ENCODE measurements at regions not wholly inside any gene's neighbourhood (a gene's known extent, or its start where the extent isn't known, plus 50 kb on each side); places are given as distances from the start of the nearest gene placed in this dataset.

DNA sequence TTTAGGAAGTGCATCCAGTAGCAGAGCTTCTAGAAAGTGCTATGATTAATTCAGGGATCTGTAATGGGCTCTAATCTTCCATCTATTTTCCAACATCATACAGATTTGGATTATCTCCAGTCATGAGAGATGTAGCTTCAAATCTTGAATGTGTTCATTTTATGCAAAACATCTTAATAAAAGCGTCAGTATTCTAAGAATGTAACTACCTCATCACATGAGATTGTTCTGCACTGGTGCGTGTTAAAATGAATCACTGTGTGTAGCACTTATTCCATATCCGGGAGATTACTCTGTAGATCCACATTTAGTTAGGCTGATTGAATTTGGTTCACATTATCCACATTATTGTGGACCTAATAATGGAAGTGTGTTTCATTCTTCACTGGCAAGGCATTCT is 344.9 kb upstream of the CHRM2 start:
- BruUV-seq (replicated peaks): no TSS peak
- POLR2A ChIA-PET: no interaction called here
- Histone ChIP-seq H3K79me2 (ENCODE audit: control insufficient read depth, insufficient read depth, low read length) (no peaks in the 10 kb centered on the region), H3K4me1 (ENCODE audit: control insufficient read depth, extremely low read depth, insufficient read depth, low read length) (no peaks in the 10 kb centered on the region), H3K9me1 (replicated peaks; ENCODE audit: control insufficient read depth, extremely low read depth, insufficient read depth, low read length) (no peaks in the 10 kb centered on the region), H3K4me2 (ENCODE audit: insufficient read depth, low read length) (no peak overlapping the region), H3K27me3 (ENCODE audit: control insufficient read depth in 2 of 2, insufficient read depth in 2 of 2, low read length in 2 of 2) (no peaks in the 10 kb centered on the region), H2AFZ (ENCODE audit: low read depth, low read length) (no peak overlapping the region), H3K27ac (ENCODE audit: insufficient read depth, low read depth, low read length) (no peak overlapping the region), H3K9me3 (replicated peaks; ENCODE audit: control insufficient read depth, insufficient read depth, low read length) (no peaks in the 10 kb centered on the region), H4K20me1 (replicated peaks; ENCODE audit: control insufficient read depth, extremely low read depth, insufficient read depth, low read length) (no peaks in the 10 kb centered on the region), H3K36me3 (ENCODE audit: control insufficient read depth in 2 of 2, extremely low read depth in 1 of 2, insufficient read depth in 2 of 2, low read length in 2 of 2) (no peaks in the 10 kb centered on the region), H3K9ac (replicated peaks; ENCODE audit: extremely low read depth, insufficient read depth, low read length) (no peak overlapping the region), H3K4me3 (replicated peaks in 1 of 3; ENCODE audit: insufficient read depth in 1 of 3, low read depth in 1 of 3, low read length in 3 of 3) (no peak overlapping the region)
- TF ChIP-seq, protein P1, sequence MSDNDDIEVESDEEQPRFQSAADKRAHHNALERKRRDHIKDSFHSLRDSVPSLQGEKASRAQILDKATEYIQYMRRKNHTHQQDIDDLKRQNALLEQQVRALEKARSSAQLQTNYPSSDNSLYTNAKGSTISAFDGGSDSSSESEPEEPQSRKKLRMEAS (IDR thresholded peaks at IDR 0.05; ENCODE audit: insufficient read depth, insufficient read length): no peak
- no peak for TF ChIP-seq GATA2 (IDR thresholded peaks at IDR 0.05; ENCODE audit: insufficient read depth, insufficient read length, low read depth, low read length)
- no peak for TF ChIP-seq POLR2AphosphoS5 (IDR thresholded peaks at IDR 0.05; ENCODE audit: insufficient read depth, low read depth, low read length)
- TF ChIP-seq POLR2A (IDR thresholded peaks at IDR 0.05; ENCODE audit: low read depth, low read length): no peak
- no peak for TF ChIP-seq FOS (IDR thresholded peaks at IDR 0.05; ENCODE audit: borderline replicate concordance, insufficient read depth, low read length)
- TF ChIP-seq JUN (IDR thresholded peaks at IDR 0.05; ENCODE audit: borderline replicate concordance, insufficient read depth, insufficient read length, low read depth): no peak
- no peak for TF ChIP-seq MYC (IDR thresholded peaks at IDR 0.05; ENCODE audit: low read depth, low read length)
- no peak for TF ChIP-seq EZH2 (IDR thresholded peaks at IDR 0.05; ENCODE audit: borderline replicate concordance, low read depth, low read length, severe bottlenecking)
- TF ChIP-seq, protein P2, sequence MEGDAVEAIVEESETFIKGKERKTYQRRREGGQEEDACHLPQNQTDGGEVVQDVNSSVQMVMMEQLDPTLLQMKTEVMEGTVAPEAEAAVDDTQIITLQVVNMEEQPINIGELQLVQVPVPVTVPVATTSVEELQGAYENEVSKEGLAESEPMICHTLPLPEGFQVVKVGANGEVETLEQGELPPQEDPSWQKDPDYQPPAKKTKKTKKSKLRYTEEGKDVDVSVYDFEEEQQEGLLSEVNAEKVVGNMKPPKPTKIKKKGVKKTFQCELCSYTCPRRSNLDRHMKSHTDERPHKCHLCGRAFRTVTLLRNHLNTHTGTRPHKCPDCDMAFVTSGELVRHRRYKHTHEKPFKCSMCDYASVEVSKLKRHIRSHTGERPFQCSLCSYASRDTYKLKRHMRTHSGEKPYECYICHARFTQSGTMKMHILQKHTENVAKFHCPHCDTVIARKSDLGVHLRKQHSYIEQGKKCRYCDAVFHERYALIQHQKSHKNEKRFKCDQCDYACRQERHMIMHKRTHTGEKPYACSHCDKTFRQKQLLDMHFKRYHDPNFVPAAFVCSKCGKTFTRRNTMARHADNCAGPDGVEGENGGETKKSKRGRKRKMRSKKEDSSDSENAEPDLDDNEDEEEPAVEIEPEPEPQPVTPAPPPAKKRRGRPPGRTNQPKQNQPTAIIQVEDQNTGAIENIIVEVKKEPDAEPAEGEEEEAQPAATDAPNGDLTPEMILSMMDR (IDR thresholded peaks at IDR 0.05; ENCODE audit: extremely low read depth in 1 of 2, insufficient read depth in 1 of 2, low read depth in 1 of 2, low read length in 2 of 2): no peak
- DNase-seq (ENCODE audit: low read depth, low spot score) (no peak), FAIRE-seq (no peak)
- intact Hi-C loops (cut with micrococcal nuclease): no loop called here
- dilution Hi-C loops (cut with MboI; ENCODE audit: extremely low pct_ligation_motif_present, low sequenced_read_pairs): no loop called here
- CTCF ChIA-PET: no interaction called here

Measured in endothelial cell of umbilical vein (primary cell).